Tibial artery (tissue), 4 donors: ENCODE measurements at regions not wholly inside any gene's neighbourhood (a gene's known extent, or its start where the extent isn't known, plus 50 kb on each side); places are given as distances from the start of the nearest gene placed in this dataset.

Experiments
- DNase-seq, 2 donors: peaks; one replicate each; pipeline ENCODE4 v3.0.0-alpha.2; 2019
- H3K27ac ChIP-seq, 2 donors: fragments of 200-600 bp; sonication (generic) in 1 of 2; 1 replicate in 1 of 2; 2 replicates in 1 of 2; pipeline ENCODE4 v1.5.1; 2018 to 2019; ENCODE audit warnings: mild to moderate bottlenecking in 1 of 2
- H3K27me3 ChIP-seq, 2 donors: fragments of 200-600 bp; sonication (generic) in 1 of 2; one replicate each; pipeline versions ENCODE4 v1.5.1 to v1.6.0; 2016 to 2019
- H3K36me3 ChIP-seq, 3 donors: fragments of 200-600 bp; sonication (generic) in 2 of 3; one replicate each; pipeline ENCODE4 v1.5.1; 2016 to 2019; ENCODE audit warnings: mild to moderate bottlenecking in 2 of 3
- H3K4me1 ChIP-seq, 4 donors: fragments of 200-600 bp; sonication (generic) in 2 of 4; 1 replicate in 3 of 4; 2 replicates in 1 of 4; pipeline ENCODE4 v1.5.1; 2016 to 2019
- H3K4me3 ChIP-seq, 2 donors: fragments of 200-600 bp; sonication (generic) in 1 of 2; 1 replicate in 1 of 2; 2 replicates in 1 of 2; pipeline ENCODE4 v1.5.1; 2018 to 2019; ENCODE audit warnings: mild to moderate bottlenecking in 2 of 2
- H3K9me3 ChIP-seq, 3 donors: fragments of 200-600 bp; sonication (generic) in 1 of 3; one replicate each; pipeline ENCODE4 v1.5.1; 2016 to 2019
- CTCF ChIP-seq, 2 experiments: fragments of 200-600 bp in 1 of 2; fragments of 450-650 bp in 1 of 2; IDR thresholded peaks; one replicate each; pipeline ENCODE4 v1.5.1; 2017 to 2019; ENCODE audit warnings: antibody characterized with exemption in 2 of 2, mild to moderate bottlenecking in 1 of 2, moderate library complexity in 1 of 2
- intact Hi-C: fragments of 100-400 bp; cut with DNase I; formaldehyde crosslinking; loops from one replicate; pipeline ENCODE4 v1.15.0; 2023; ENCODE audit warnings: low total_unique reads

GRCh38 chr20:39568109-39568508, 606.0 kb downstream of the DHX35 start:
- Histone ChIP-seq H3K4me1 (no peaks in the 10 kb centered on the region), H3K27ac (no peak overlapping the region), H3K27me3 (no peaks in the 10 kb centered on the region), H3K36me3 (no peaks in the 10 kb centered on the region), H3K9me3 (peaks cover 0 to 8% (median 0%) of the 10 kb centered on the region in 3 donors), H3K4me3 (no peak overlapping the region)
- intact Hi-C loops = no loop called here
- no peak for TF ChIP-seq CTCF (IDR thresholded peaks at IDR 0.05)
- DNase-seq = no peak

- no peak for TF ChIP-seq CTCF (IDR thresholded peaks at IDR 0.05)
- H3K9me3 ChIP-seq = no peaks in the 10 kb centered on the region
- H3K36me3 ChIP-seq = no peaks in the 10 kb centered on the region
- H3K4me3 ChIP-seq = no peak overlapping the region
- intact Hi-C loops = no loop called here
- H3K4me1 ChIP-seq = no peaks in the 10 kb centered on the region
- no peaks in the 10 kb centered on the region for H3K27me3 ChIP-seq
- DNase-seq = no peak
- no peak overlapping the region for H3K27ac ChIP-seq
Observed at GRCh38 chr20:39563349-39563748, 601.2 kb downstream of the DHX35 start.

GRCh38 chr20:39554341-39554740, 592.2 kb downstream of the DHX35 start:
- Histone ChIP-seq H3K4me3 (no peak overlapping the region), H3K9me3 (peaks cover 0 to 7% (median 0%) of the 10 kb centered on the region in 3 donors), H3K27me3 (no peaks in the 10 kb centered on the region), H3K36me3 (no peaks in the 10 kb centered on the region), H3K27ac (no peak overlapping the region), H3K4me1 (no peaks in the 10 kb centered on the region)
- no peak for TF ChIP-seq CTCF (IDR thresholded peaks at IDR 0.05)
- intact Hi-C loops = no loop called here
- DNase-seq = no peak

GRCh38 chr20:39553120-39553519, 591.0 kb downstream of the DHX35 start:
- no peak overlapping the region for H3K4me3 ChIP-seq
- intact Hi-C loops = no loop called here
- H3K36me3 ChIP-seq = no peaks in the 10 kb centered on the region
- TF ChIP-seq CTCF (IDR thresholded peaks at IDR 0.05) = no peak
- peaks cover 0 to 7% (median 0%) of the 10 kb centered on the region in 3 donors for H3K9me3 ChIP-seq
- H3K27me3 ChIP-seq = no peaks in the 10 kb centered on the region
- H3K27ac ChIP-seq = no peak overlapping the region
- no peak for DNase-seq
- no peaks in the 10 kb centered on the region for H3K4me1 ChIP-seq

GRCh38 chr20:39549733-39550132, 587.6 kb downstream of the DHX35 start:
- Histone ChIP-seq H3K27ac (no peak overlapping the region), H3K36me3 (no peaks in the 10 kb centered on the region), H3K9me3 (no peaks in the 10 kb centered on the region), H3K4me1 (no peaks in the 10 kb centered on the region), H3K27me3 (no peaks in the 10 kb centered on the region), H3K4me3 (no peak overlapping the region)
- TF ChIP-seq CTCF (IDR thresholded peaks at IDR 0.05) = no peak
- DNase-seq = no peak
- intact Hi-C loops = no loop called here
